ENCODE measurements at regions not wholly inside any gene's neighbourhood (a gene's known extent, or its start where the extent isn't known, plus 50 kb on each side); places are given as distances from the start of the nearest gene placed in this dataset.

- no peak for TF ChIP-seq CTCF (IDR thresholded peaks at IDR 0.05)
- no peak for ATAC-seq (ENCODE audit: low FRiP score)
Observed at GRCh38 chr4:11488657-11489452, 60.2 kb upstream of the HS3ST1 start.

DNA sequence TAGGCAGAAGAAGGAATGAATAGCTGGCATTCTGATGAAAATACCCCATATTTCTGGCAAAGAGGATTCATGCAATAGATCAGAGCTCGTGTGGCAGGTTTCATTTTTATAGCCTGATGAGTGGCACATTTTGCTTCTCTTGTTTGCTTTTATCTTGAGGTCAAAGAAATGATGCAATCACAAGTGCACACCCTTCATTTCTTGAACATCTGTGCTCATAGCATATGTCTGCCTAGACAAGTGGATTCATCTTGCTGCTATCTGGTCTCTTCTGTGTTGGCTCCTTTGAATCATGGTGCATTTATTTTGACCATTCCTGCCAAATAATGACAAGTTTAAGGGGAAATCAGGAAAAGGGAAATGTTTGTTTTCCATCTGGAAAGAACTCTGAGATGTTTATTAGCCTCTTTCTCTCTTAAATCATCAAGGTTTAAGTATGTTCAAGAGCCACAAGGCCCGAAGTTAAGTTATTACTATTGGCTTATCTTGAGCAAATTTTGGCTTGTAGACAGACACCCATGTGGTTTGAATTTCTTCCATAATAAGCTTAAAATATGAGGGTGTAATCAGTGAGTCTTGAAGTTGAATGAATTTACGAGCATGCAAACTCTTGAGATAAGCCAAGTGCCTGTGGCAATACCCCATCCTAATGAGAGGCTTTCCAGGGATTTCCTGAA is 59.3 kb upstream of the HS3ST1 start:
- ATAC-seq (ENCODE audit: low FRiP score) (peak; percentile 77), DNase-seq (ENCODE audit: low spot score) (no peak)
- no peak for TF ChIP-seq CTCF (IDR thresholded peaks at IDR 0.05)

More at GRCh38 chr4:11488657-11489452, 60.2 kb upstream of the HS3ST1 start:
- DNase-seq (ENCODE audit: low spot score): no peak

DNA sequence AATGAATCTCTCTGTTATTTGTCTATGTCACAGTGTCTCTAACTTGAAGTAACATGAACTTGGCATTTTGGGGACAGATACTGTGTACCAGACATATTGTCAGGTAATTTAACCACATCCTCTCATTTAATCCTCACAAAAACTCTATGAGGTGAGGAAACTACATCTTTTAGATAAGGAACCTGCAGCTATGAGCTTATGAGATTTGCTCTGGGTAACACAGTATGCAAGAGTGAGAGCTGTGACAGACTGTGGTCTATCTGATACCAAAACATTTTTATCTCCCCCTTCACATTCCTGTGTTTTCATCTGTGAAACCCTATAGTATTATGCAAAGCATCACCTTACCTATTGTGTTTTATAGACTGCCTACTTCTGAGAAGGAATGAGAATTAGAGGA is 58.4 kb upstream of the HS3ST1 start:
- no peak for ATAC-seq (ENCODE audit: low FRiP score)
- no peak for DNase-seq (ENCODE audit: low spot score)
- TF ChIP-seq CTCF (IDR thresholded peaks at IDR 0.05): no peak

DNA sequence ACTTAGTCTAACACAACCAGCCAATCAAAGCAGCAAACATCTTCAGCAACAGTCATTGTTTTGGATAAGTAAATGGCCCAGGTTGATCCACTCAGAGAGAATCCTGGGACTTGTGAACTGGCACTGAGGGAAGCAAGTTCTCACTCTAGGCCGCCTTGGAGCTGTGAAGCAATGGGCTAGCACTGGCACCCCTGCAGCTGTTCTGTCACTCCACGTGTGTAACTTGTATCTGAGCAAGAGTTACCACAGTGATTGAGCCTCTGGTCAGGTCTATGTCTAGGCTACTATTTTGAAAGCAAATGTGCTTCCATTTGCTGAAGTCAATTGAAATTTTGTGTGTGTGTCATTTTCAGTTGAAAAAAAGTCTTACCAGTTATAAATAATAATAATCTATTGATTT is 57.2 kb upstream of the HS3ST1 start:
- TF ChIP-seq CTCF (IDR thresholded peaks at IDR 0.05): no peak
- DNase-seq (ENCODE audit: low spot score) (no peak), ATAC-seq (ENCODE audit: low FRiP score) (no peak)

GRCh38 chr4:11484531-11484930 is 55.8 kb upstream of the HS3ST1 start:
- ATAC-seq (ENCODE audit: low FRiP score) (no peak), DNase-seq (ENCODE audit: low spot score) (no peak)
- TF ChIP-seq CTCF (IDR thresholded peaks at IDR 0.05): no peak

DNA sequence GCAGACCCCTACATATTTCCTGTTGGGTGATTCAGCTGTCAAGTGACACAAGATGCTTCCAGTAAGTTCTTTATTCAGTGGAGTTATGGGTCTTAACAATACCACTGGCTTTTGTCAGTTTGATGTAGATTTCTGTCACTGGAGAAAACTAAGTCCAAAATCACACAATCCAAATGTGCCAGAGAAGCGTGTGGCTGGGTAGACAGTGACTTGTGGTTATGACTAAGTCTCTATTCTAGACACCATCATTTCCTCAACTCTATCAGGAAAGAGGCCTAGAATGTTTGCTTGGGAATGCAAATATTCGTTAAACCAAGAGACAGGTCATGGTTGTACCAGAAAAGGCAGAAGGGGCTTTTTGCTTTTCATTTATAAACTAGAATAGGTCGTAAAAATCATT is 54.4 kb upstream of the HS3ST1 start:
- no peak for ATAC-seq (ENCODE audit: low FRiP score)
- TF ChIP-seq CTCF (IDR thresholded peaks at IDR 0.05): no peak
- no peak for DNase-seq (ENCODE audit: low spot score)

DNA sequence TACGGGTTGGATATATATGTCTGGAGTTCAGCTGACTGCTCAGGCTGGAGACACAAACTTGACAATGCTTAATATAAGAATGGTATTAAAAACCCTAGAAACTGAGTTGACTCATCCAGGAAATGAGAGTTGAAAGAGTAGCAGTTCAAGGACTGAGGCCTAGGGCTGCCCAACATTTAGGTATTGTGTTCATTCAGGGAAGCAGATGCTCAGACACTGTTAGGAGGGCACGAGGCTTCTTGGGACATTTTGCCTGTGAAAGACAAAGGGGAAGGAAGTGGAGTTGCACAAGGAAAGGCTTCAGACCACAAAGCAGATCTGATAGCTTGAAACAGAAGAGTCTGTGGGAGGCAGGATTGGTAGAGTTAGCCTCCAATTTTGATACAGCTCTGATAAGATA is 52.0 kb upstream of the HS3ST1 start:
- DNase-seq (ENCODE audit: low spot score): no peak
- peak; percentile 54 for ATAC-seq (ENCODE audit: low FRiP score)
- no peak for TF ChIP-seq CTCF (IDR thresholded peaks at IDR 0.05)
